Suprapubic skin (tissue), 4 donors: ENCODE measurements at regions not wholly inside any gene's neighbourhood (a gene's known extent, or its start where the extent isn't known, plus 50 kb on each side); places are given as distances from the start of the nearest gene placed in this dataset.

Source experiments
- POLR2A ChIP-seq, 2 donors: fragments of 450-650 bp; IDR thresholded peaks; one replicate each; pipeline ENCODE4 v1.6.1; 2017; ENCODE audit warnings: antibody characterized with exemption in 2 of 2, mild to moderate bottlenecking in 2 of 2, moderate library complexity in 2 of 2
- POLR2AphosphoS5 ChIP-seq, 3 donors: sonication (generic); formaldehyde crosslinking; IDR thresholded peaks; one replicate each; pipeline ENCODE4 v1.6.1; 2017; ENCODE audit warnings: antibody characterized with exemption in 3 of 3
- TF ChIP-seq, protein P1 (sequence below), 2 donors: fragments of 200-600 bp in 1 of 2; fragments of 450-650 bp in 1 of 2; sonication (generic) in 1 of 2; IDR thresholded peaks; one replicate each; pipeline ENCODE4 v1.5.1; 2016 to 2019; ENCODE audit warnings: antibody characterized with exemption in 2 of 2, mild to moderate bottlenecking in 1 of 2, moderate library complexity in 1 of 2

DNA sequence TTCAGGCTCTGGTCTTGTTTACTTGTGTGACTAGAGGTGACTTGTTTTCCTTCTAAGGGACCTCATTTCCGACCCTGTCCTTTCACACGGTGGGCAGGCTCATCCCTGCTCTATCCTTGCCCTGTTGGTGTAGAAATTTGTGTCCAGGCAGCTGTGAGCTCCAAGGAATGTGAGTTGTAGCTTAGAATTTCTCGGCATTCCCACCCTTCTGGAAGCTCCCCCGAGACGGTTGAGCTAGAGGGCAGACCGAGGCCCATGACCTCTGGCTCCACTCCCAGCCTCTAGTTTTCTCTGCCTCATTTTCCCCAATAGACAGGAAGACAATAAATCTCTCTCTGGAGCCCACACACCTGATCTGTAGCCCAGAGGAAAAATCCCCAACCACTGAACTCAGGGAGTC, 100.9 kb downstream of the NAV1 start:
- TF ChIP-seq POLR2A (IDR thresholded peaks at IDR 0.05) (no peak), POLR2AphosphoS5 (IDR thresholded peaks at IDR 0.05) (no peak)
- TF ChIP-seq, protein P1, sequence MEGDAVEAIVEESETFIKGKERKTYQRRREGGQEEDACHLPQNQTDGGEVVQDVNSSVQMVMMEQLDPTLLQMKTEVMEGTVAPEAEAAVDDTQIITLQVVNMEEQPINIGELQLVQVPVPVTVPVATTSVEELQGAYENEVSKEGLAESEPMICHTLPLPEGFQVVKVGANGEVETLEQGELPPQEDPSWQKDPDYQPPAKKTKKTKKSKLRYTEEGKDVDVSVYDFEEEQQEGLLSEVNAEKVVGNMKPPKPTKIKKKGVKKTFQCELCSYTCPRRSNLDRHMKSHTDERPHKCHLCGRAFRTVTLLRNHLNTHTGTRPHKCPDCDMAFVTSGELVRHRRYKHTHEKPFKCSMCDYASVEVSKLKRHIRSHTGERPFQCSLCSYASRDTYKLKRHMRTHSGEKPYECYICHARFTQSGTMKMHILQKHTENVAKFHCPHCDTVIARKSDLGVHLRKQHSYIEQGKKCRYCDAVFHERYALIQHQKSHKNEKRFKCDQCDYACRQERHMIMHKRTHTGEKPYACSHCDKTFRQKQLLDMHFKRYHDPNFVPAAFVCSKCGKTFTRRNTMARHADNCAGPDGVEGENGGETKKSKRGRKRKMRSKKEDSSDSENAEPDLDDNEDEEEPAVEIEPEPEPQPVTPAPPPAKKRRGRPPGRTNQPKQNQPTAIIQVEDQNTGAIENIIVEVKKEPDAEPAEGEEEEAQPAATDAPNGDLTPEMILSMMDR (IDR thresholded peaks at IDR 0.05), result no peak
